ENCODE measurements at regions not wholly inside any gene's neighbourhood (a gene's known extent, or its start where the extent isn't known, plus 50 kb on each side); places are given as distances from the start of the nearest gene placed in this dataset.

DNA sequence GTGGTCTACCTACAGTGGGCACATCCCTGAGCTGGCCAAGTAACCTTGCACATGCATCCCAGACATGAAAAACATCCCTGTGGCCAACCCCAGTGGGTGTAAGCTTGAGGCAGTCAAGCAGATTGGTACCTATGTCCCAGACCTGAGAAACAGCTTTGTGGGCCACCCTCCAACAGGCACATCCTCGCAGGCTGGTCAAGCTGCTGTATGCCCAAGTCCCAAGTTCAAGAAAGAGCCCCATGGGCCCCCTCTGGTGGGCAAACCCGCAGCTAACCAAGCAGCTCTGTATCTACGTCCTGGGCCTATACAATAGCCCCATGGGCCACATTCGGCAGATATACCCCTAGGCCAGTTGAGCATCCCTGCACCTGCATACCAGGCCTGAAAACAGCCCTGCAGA is 186.3 kb upstream of the GPR149 start:
- Histone ChIP-seq H3K36me3 (no peaks in the 10 kb centered on the region), H3K4me3 (no peak overlapping the region), H3K27ac (no peak overlapping the region), H3K9me3 (peaks cover 0 to 34% (median 0%) of the 10 kb centered on the region in 11 donors), H3K4me1 (no peaks in the 10 kb centered on the region), H3K27me3 (no peaks in the 10 kb centered on the region)
- intact Hi-C loops (cut with DNase I) = no loop called here
- no peak for DNase-seq
- ATAC-seq = no peak
- WGBS, 2 donors = 76% methylated on average over 4 of the region's 4 CpGs
- TF ChIP-seq, protein P1, sequence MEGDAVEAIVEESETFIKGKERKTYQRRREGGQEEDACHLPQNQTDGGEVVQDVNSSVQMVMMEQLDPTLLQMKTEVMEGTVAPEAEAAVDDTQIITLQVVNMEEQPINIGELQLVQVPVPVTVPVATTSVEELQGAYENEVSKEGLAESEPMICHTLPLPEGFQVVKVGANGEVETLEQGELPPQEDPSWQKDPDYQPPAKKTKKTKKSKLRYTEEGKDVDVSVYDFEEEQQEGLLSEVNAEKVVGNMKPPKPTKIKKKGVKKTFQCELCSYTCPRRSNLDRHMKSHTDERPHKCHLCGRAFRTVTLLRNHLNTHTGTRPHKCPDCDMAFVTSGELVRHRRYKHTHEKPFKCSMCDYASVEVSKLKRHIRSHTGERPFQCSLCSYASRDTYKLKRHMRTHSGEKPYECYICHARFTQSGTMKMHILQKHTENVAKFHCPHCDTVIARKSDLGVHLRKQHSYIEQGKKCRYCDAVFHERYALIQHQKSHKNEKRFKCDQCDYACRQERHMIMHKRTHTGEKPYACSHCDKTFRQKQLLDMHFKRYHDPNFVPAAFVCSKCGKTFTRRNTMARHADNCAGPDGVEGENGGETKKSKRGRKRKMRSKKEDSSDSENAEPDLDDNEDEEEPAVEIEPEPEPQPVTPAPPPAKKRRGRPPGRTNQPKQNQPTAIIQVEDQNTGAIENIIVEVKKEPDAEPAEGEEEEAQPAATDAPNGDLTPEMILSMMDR (IDR thresholded peaks at IDR 0.05) = no peak

DNA sequence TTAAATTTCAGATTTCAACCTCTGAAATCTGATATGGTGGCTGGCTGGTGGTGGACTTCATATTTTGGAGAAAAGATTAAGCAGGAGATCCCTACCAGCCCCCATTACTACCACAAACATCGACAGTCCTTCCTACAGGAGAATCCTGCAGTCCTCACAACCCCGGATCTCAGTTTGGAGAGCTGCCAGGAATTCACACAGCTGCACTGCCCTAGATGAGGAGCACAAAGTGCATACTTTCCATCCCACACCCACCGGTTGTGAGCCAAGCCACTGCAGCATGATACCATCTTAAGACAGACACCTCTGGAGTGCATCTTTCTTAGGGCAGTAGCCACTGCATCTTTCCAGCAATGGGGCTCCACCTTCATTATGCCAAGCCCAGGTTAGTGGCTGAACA is 185.5 kb upstream of the GPR149 start:
- Histone ChIP-seq H3K9me3 (peaks cover 0 to 30% (median 0%) of the 10 kb centered on the region in 11 donors), H3K4me1 (no peaks in the 10 kb centered on the region), H3K36me3 (no peaks in the 10 kb centered on the region), H3K27me3 (no peaks in the 10 kb centered on the region), H3K4me3 (no peak overlapping the region), H3K27ac (no peak overlapping the region)
- intact Hi-C loops (cut with DNase I) = no loop called here
- DNase-seq = no peak
- TF ChIP-seq, protein P1 (IDR thresholded peaks at IDR 0.05) = no peak
- ATAC-seq = no peak
- WGBS, 2 donors = 16 to 18% methylated on average over 3 of the region's 3 CpGs

DNA sequence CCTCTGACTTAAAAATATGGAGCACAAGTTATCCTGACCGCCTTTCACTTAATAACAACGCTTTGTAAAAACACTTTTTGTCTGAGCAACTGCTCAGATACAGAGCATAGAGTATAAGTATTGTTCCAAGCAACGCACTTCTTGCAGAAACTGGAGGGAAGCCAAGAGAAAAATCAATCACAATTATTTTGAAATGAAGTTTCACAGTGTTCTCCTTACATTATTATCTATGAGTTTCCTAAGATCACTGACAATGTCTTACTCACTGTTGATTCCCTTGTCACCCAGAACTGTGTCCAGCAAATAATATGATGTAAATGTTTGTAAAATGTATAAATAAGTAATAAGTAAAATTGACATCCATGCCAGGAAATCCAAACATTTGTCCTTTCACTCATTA is 184.6 kb upstream of the GPR149 start:
- H3K4me1 ChIP-seq = no peaks in the 10 kb centered on the region
- H3K36me3 ChIP-seq = no peaks in the 10 kb centered on the region
- no peak overlapping the region for H3K4me3 ChIP-seq
- ATAC-seq = no peak
- H3K9me3 ChIP-seq = peaks cover 0 to 23% (median 0%) of the 10 kb centered on the region in 11 donors
- no peaks in the 10 kb centered on the region for H3K27me3 ChIP-seq
- intact Hi-C loops (cut with DNase I) = no loop called here
- no peak overlapping the region for H3K27ac ChIP-seq
- WGBS, 2 donors = 62 to 63% methylated on average over 3 of the region's 3 CpGs
- no peak for DNase-seq
- TF ChIP-seq, protein P1 (IDR thresholded peaks at IDR 0.05) = no peak

DNA sequence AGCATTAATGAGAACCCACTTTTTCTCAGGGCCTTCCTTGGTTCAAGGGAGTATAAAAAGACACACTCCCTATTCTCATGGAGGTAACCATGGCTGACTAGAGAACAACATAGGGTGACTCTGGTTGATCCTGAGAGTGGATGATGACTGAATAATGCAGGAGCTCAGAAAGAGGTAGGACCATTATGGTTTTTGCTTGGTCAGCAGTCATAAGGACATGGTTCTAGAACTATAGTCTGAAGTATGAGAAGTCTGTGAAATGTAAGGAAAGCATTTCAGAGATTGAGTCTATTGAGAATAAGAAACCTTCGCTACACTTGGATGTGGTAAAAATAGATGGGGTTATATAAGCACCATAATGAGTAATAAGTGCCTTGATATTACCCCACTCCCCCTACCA is 184.1 kb upstream of the GPR149 start:
- H3K4me3 ChIP-seq = no peak overlapping the region
- no peak overlapping the region for H3K27ac ChIP-seq
- no peak for DNase-seq
- 90 to 92% methylated on average over 1 of the region's 1 CpG for WGBS, 2 donors
- ATAC-seq = no peak
- peaks cover 0 to 18% (median 0%) of the 10 kb centered on the region in 11 donors for H3K9me3 ChIP-seq
- TF ChIP-seq, protein P1 (IDR thresholded peaks at IDR 0.05) = no peak
- intact Hi-C loops (cut with DNase I) = no loop called here
- H3K4me1 ChIP-seq = no peaks in the 10 kb centered on the region
- H3K27me3 ChIP-seq = no peaks in the 10 kb centered on the region
- H3K36me3 ChIP-seq = no peaks in the 10 kb centered on the region

DNA sequence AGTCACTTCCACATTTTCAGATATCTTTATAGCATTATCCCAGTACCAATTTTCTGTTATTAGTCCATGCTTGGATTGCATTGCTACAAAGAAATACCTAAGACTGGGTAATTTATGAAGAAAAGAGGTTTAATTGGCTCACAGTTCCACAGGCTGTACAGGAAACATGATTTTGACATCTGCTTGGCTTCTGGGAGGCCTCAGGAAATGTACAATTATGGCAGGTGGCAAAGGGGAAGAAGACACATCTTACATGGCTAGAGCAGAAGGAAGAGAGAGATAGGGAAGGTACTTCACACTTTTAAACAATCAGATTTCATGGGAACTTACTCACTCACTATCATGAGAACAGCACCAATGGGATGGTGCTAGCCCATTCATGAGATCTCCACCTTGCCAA is 172.3 kb upstream of the GPR149 start:
- DNase-seq (no peak), ATAC-seq (no peak)
- intact Hi-C loops (cut with DNase I) = no loop called here
- H3K4me3 ChIP-seq = no peak overlapping the region
- no peak overlapping the region for H3K27ac ChIP-seq
- peaks cover 0 to 4% (median 0%) of the 10 kb centered on the region in 11 donors for H3K9me3 ChIP-seq
- no peaks in the 10 kb centered on the region for H3K27me3 ChIP-seq
- no peaks in the 10 kb centered on the region for H3K36me3 ChIP-seq
- H3K4me1 ChIP-seq = no peaks in the 10 kb centered on the region
- TF ChIP-seq, protein P1 (IDR thresholded peaks at IDR 0.05) = no peak
